HepG2 (cell line): ENCODE measurements at regions not wholly inside any gene's neighbourhood (a gene's known extent, or its start where the extent isn't known, plus 50 kb on each side); places are given as distances from the start of the nearest gene placed in this dataset.

Source experiments
- ATAC-seq: fragments of 200-7000 bp; cut with Tn5 transposase; 3 replicates; pipeline ENCODE4 v1.9.1; 2020; ENCODE audit warnings: mild to moderate bottlenecking, moderate library complexity
- BruUV-seq: library from RNA; stranded (reverse); fragments of 400-500 nt; replicated peaks from 2 replicates; lab custom pipeline; 2021; lab: Mats Ljungman, UMichigan
- CTCF ChIA-PET: fragments of 300-600 bp; formaldehyde crosslinking; extraction: SDS; loops from one replicate; lab custom pipeline; 2021; ENCODE audit warnings: low total read pairs, inconsistent platforms, low intra/inter-chr PET ratio; lab: Yijun Ruan, JAX
- POLR2A ChIA-PET: fragments of 350-600 bp; sonication (Branson Sonifier 250); formaldehyde crosslinking; loops from one replicate; lab custom pipeline; 2020; ENCODE audit warnings: antibody characterized with exemption, inconsistent platforms; lab: Yijun Ruan, JAX
- DNase-seq: peaks from one replicate; pipeline ENCODE4 v3.0.0-alpha.2; 2015; ENCODE audit warnings: low spot score
- FAIRE-seq: peaks from 3 replicates; lab custom pipeline; 2011; peaks lifted over from hg19 to GRCh38; lab: Jason Lieb, UNC
- H2AFZ ChIP-seq: one replicate; pipeline ENCODE4 v1.6.1; 2011; ENCODE audit warnings: low read length, inconsistent platforms
- H3K27ac ChIP-seq: fragments of 300-600 bp; 3 replicates; pipeline ENCODE4 v1.8.0; 2011; ENCODE audit warnings: mixed run types, mild to moderate bottlenecking, mixed read lengths, low read length, inconsistent platforms; ENCODE audit not compliant: insufficient read depth; ENCODE audit errors: extremely low read length
- H3K27me3 ChIP-seq, 2 experiments: fragments of 200-600 bp in 1 of 2; 2 replicates in 1 of 2; 3 replicates in 1 of 2; pipeline versions ENCODE4 v1.6.0 to v1.8.0; 2011; ENCODE audit warnings: low read length in 2 of 2, mild to moderate bottlenecking in 2 of 2, moderate library complexity in 2 of 2, inconsistent platforms in 1 of 2; ENCODE audit not compliant: insufficient read depth in 2 of 2, control insufficient read depth in 1 of 2
- H3K36me3 ChIP-seq, 2 experiments: fragments of 200-600 bp in 1 of 2; replicated peaks in 1 of 2; 2 replicates in 1 of 2; 3 replicates in 1 of 2; pipeline versions ENCODE4 v1.5.1 to v1.8.0; 2011; ENCODE audit warnings: low read length in 2 of 2, inconsistent platforms in 1 of 2; ENCODE audit not compliant: insufficient read depth in 2 of 2, control insufficient read depth in 1 of 2
- H3K4me1 ChIP-seq: 2 replicates; pipeline ENCODE4 v1.5.1; 2012; ENCODE audit warnings: low read length, inconsistent platforms; ENCODE audit not compliant: insufficient read depth
- H3K4me2 ChIP-seq: 2 replicates; pipeline ENCODE4 v1.6.0; 2011; ENCODE audit warnings: low read depth, low read length, inconsistent platforms
- H3K4me3 ChIP-seq, 3 experiments: fragments of 200-600 bp in 1 of 3; sonication (generic), shearing (Covaris generic) in 1 of 3; replicated peaks in 1 of 3; 2 replicates each; pipeline ENCODE4 v1.5.1; 2011 to 2016; ENCODE audit warnings: low read length in 3 of 3, inconsistent platforms in 2 of 3, low read depth in 2 of 3, mild to moderate bottlenecking in 2 of 3, control low read depth in 1 of 3, mixed read lengths in 1 of 3; ENCODE audit not compliant: insufficient read depth in 1 of 3
- H3K79me2 ChIP-seq: one replicate; pipeline ENCODE4 v1.6.1; 2011; ENCODE audit warnings: low read length, inconsistent platforms; ENCODE audit not compliant: insufficient read depth
- H3K9ac ChIP-seq: 2 replicates; pipeline ENCODE4 v1.6.0; 2011; ENCODE audit warnings: mild to moderate bottlenecking, low read depth, low read length, inconsistent platforms; ENCODE audit not compliant: insufficient read depth
- H3K9me3 ChIP-seq: 2 replicates; pipeline ENCODE4 v1.5.1; 2012; ENCODE audit warnings: mild to moderate bottlenecking, low read length
- H4K20me1 ChIP-seq: 2 replicates; pipeline ENCODE4 v1.6.0; 2011; ENCODE audit warnings: inconsistent platforms, mild to moderate bottlenecking, low read length, moderate library complexity; ENCODE audit not compliant: insufficient read depth
- EP300 ChIP-seq, 3 experiments: sonication (generic) in 1 of 3; formaldehyde crosslinking in 1 of 3; IDR thresholded peaks; 2 replicates each; pipeline versions ENCODE4 v1.5.1 to v1.6.1; 2011 to 2020; ENCODE audit warnings: low read depth in 2 of 3, low read length in 2 of 3, borderline replicate concordance in 1 of 3, improper control_type of control experiment in 1 of 3, mild to moderate bottlenecking in 1 of 3, missing genetic modification reagents in 1 of 3, moderate library complexity in 1 of 3
- FOXM1 ChIP-seq: sonication (generic); formaldehyde crosslinking; IDR thresholded peaks from 2 replicates; pipeline ENCODE4 v1.5.0; 2020; ENCODE audit warnings: missing genetic modification reagents
- GLI4 ChIP-seq: sonication (generic); formaldehyde crosslinking; IDR thresholded peaks from 2 replicates; pipeline ENCODE4 v1.5.1; 2020; ENCODE audit warnings: missing genetic modification reagents, mild to moderate bottlenecking, moderate library complexity, borderline replicate concordance
- HIVEP1 ChIP-seq: sonication (generic); formaldehyde crosslinking; IDR thresholded peaks from 2 replicates; pipeline ENCODE4 v1.4.0; 2020; ENCODE audit warnings: mild to moderate bottlenecking, missing genetic modification reagents
- HNF4G ChIP-seq, 2 experiments: sonication (generic) in 1 of 2; formaldehyde crosslinking in 1 of 2; IDR thresholded peaks; 2 replicates each; pipeline versions ENCODE4 v1.4.0 to v1.6.1; 2011 to 2020; ENCODE audit warnings: borderline replicate concordance in 2 of 2, low read depth in 2 of 2, mild to moderate bottlenecking in 2 of 2, low read length in 1 of 2, missing genetic modification reagents in 1 of 2, moderate library complexity in 1 of 2
- JUN ChIP-seq: sonication (generic); formaldehyde crosslinking; IDR thresholded peaks from 2 replicates; pipeline ENCODE4 v1.4.0; 2020; ENCODE audit warnings: mild to moderate bottlenecking, missing genetic modification reagents
- MBNL3 ChIP-seq: fragments of 250-450 bp; sonication (Bioruptor Pico); conservative IDR thresholded peaks from 2 replicates; pipeline ENCODE4 v1.8.0; 2022; ENCODE audit warnings: mild to moderate bottlenecking, inconsistent platforms
- ZNF235 ChIP-seq: sonication (generic); formaldehyde crosslinking; IDR thresholded peaks from 2 replicates; pipeline ENCODE4 v1.8.1; 2023; ENCODE audit warnings: mild to moderate bottlenecking, missing genetic modification reagents, borderline replicate concordance
- ZNF280B ChIP-seq: sonication (generic); formaldehyde crosslinking; IDR thresholded peaks from 2 replicates; pipeline ENCODE4 v1.5.0; 2020; ENCODE audit warnings: missing genetic modification reagents, mild to moderate bottlenecking, borderline replicate concordance
- ZNF468 ChIP-seq: sonication (generic); formaldehyde crosslinking; IDR thresholded peaks from 2 replicates; pipeline ENCODE4 v1.8.0; 2022; ENCODE audit warnings: mild to moderate bottlenecking, moderate library complexity, missing genetic modification reagents
- ZNF512B ChIP-seq: sonication (generic); formaldehyde crosslinking; IDR thresholded peaks from 2 replicates; pipeline ENCODE4 v1.5.1; 2020; ENCODE audit warnings: missing genetic modification reagents, mild to moderate bottlenecking, borderline replicate concordance
- ZNF558 ChIP-seq: sonication (generic); formaldehyde crosslinking; IDR thresholded peaks from 2 replicates; pipeline ENCODE4 v1.9.0; 2022; ENCODE audit warnings: mild to moderate bottlenecking, missing genetic modification reagents, borderline replicate concordance
- ZNF670 ChIP-seq: sonication (generic); formaldehyde crosslinking; IDR thresholded peaks from 2 replicates; pipeline ENCODE4 v1.8.0; 2022; ENCODE audit warnings: mild to moderate bottlenecking, missing genetic modification reagents, borderline replicate concordance
- ZNF879 ChIP-seq: sonication (generic); formaldehyde crosslinking; IDR thresholded peaks from 2 replicates; pipeline ENCODE4 v1.8.1; 2023; ENCODE audit warnings: missing genetic modification reagents
- ZSCAN5A ChIP-seq: sonication (generic); formaldehyde crosslinking; IDR thresholded peaks from 2 replicates; pipeline ENCODE4 v1.8.0; 2022; ENCODE audit warnings: mild to moderate bottlenecking, missing genetic modification reagents, borderline replicate concordance
- WGBS: methylation state at CpG from one replicate; pipeline ENCODE4 v1.1.6; 2017; ENCODE audit warnings: low lambda C conversion rate; 5-methylcytosine and 5-hydroxymethylcytosine counted together
- in situ Hi-C: cut with HindIII; loops from 2 replicates; pipeline ENCODE4 v1.10.0; 2017; ENCODE audit warnings: low pct_unique_long_range_greater_than_20kb; ENCODE audit not compliant: extremely low pct_ligation_motif_present
- intact Hi-C: fragments of 100-400 bp; cut with micrococcal nuclease; formaldehyde crosslinking; loops from one replicate; pipeline ENCODE4 v1.10.0; 2022; ENCODE audit not compliant: unreplicated experiment

- TF ChIP-seq ZNF879 (CRISPR knock-in tag) (no peak), FOXM1 (CRISPR knock-in tag) (no peak), ZSCAN5A (no peak), ZNF558 (CRISPR knock-in tag) (no peak), ZNF235 (no peak), HNF4G (IDR thresholded peaks at IDR 0.05; ENCODE audit: borderline replicate concordance, low read depth, low read length) (no peak), HNF4G (CRISPR knock-in tag; IDR thresholded peaks at IDR 0.05; ENCODE audit: borderline replicate concordance, low read depth) (no peak), ZNF468 (no peak)
- TF ChIP-seq, all 625 proteins: peak for 0
Observed at GRCh38 chr6:155995281-155995680, 539.6 kb upstream of the NOX3 start (continued).

GRCh38 chr6:155994086-155994485, 538.4 kb upstream of the NOX3 start:
- ChIA-PET CTCF (no interaction called here), POLR2A (no interaction called here)
- H3K36me3 ChIP-seq, result no peaks in the 10 kb centered on the region
- no peak overlapping the region for H3K9ac ChIP-seq
- H3K9me3 ChIP-seq, result no peaks in the 10 kb centered on the region
- 18% methylated on average over 7 of the region's 7 CpGs for WGBS
- no peak for FAIRE-seq
- in situ Hi-C loops, result no loop called here
- no peak for ATAC-seq
- H3K27ac ChIP-seq, result no peak overlapping the region
- H3K4me1 ChIP-seq, result no peaks in the 10 kb centered on the region
- DNase-seq, result no peak
- H3K4me2 ChIP-seq, result no peak overlapping the region
- no TSS peak for BruUV-seq
- no peaks in the 10 kb centered on the region for H3K79me2 ChIP-seq
- peaks cover 0 to 16% of the 10 kb centered on the region in 2 experiments; a peak in 3 of 5 replicates for H3K27me3 ChIP-seq
- H4K20me1 ChIP-seq, result no peaks in the 10 kb centered on the region
- intact Hi-C loops, result no loop called here
- H3K4me3 ChIP-seq, result no peak overlapping the region
- H2AFZ ChIP-seq, result no peak overlapping the region
- TF ChIP-seq JUN (no peak), ZNF512B (CRISPR knock-in tag) (no peak), EP300 (IDR thresholded peaks at IDR 0.05; ENCODE audit: low read depth in 2 of 2, low read length in 2 of 2) (no peak), EP300 (CRISPR knock-in tag; IDR thresholded peaks at IDR 0.05; ENCODE audit: borderline replicate concordance) (no peak), ZNF670 (CRISPR knock-in tag) (no peak), MBNL3 (CRISPR knock-in tag) (no peak), GLI4 (CRISPR knock-in tag) (no peak), HIVEP1 (CRISPR knock-in tag) (no peak), ZNF280B (CRISPR knock-in tag) (no peak)
